Superior temporal gyrus (tissue), 1 donor: ENCODE measurements at regions not wholly inside any gene's neighbourhood (a gene's known extent, or its start where the extent isn't known, plus 50 kb on each side); places are given as distances from the start of the nearest gene placed in this dataset.
"Not testable (repeated sequence)": the region's sequence is repeated elsewhere in the genome, so short reads cannot be mapped to it uniquely, and the experiment has no call there.

Experiments
- DNase-seq: peaks from one replicate; pipeline ENCODE4 v3.0.0-alpha.2; 2016; ENCODE audit errors: extremely low spot score

GRCh38 chr3:154678041-154678654, 248.2 kb upstream of the GPR149 start:
- DNase-seq, result no peak

GRCh38 chr3:154668835-154669234, 238.8 kb upstream of the GPR149 start:
- DNase-seq, result no peak

- DNase-seq, result no peak
Observed at GRCh38 chr3:154668187-154668586, 238.2 kb upstream of the GPR149 start.

GRCh38 chr3:154666542-154666941, 236.6 kb upstream of the GPR149 start:
- DNase-seq, result no peak

- no peak for DNase-seq
Observed at GRCh38 chr3:154664714-154665113, 234.7 kb upstream of the GPR149 start.

GRCh38 chr3:154662851-154663250, 232.9 kb upstream of the GPR149 start:
- DNase-seq, result no peak

GRCh38 chr3:154660811-154661210, 230.8 kb upstream of the GPR149 start:
- no peak for DNase-seq

- DNase-seq, result no peak
Observed at GRCh38 chr3:154658000-154658399, 228.0 kb upstream of the GPR149 start.

- DNase-seq, result no peak
Observed at GRCh38 chr3:154657218-154657617, 227.2 kb upstream of the GPR149 start.

- no peak for DNase-seq
Observed at GRCh38 chr3:154656486-154656885, 226.5 kb upstream of the GPR149 start.

GRCh38 chr3:154642145-154642544, 212.2 kb upstream of the GPR149 start:
- DNase-seq, result no peak

- no peak for DNase-seq
Observed at GRCh38 chr3:154625756-154626155, 195.8 kb upstream of the GPR149 start.

- not testable (repeated sequence) for DNase-seq
Observed at GRCh38 chr3:154619621-154620020, 189.6 kb upstream of the GPR149 start.

GRCh38 chr3:154616298-154616697, 186.3 kb upstream of the GPR149 start:
- no peak for DNase-seq

- no peak for DNase-seq
Observed at GRCh38 chr3:154615471-154615870, 185.5 kb upstream of the GPR149 start.

GRCh38 chr3:154614601-154615000, 184.6 kb upstream of the GPR149 start:
- DNase-seq, result no peak

GRCh38 chr3:154614078-154614477, 184.1 kb upstream of the GPR149 start:
- no peak for DNase-seq

GRCh38 chr3:154602241-154602640, 172.3 kb upstream of the GPR149 start:
- no peak for DNase-seq

- no peak for DNase-seq
Observed at GRCh38 chr3:154598166-154598565, 168.2 kb upstream of the GPR149 start.

- DNase-seq, result no peak
Observed at GRCh38 chr3:154590675-154591384, 160.8 kb upstream of the GPR149 start.

- DNase-seq, result no peak
Observed at GRCh38 chr3:154588831-154589230, 158.8 kb upstream of the GPR149 start.

- no peak for DNase-seq
Observed at GRCh38 chr3:154584974-154585373, 155.0 kb upstream of the GPR149 start.

- no peak for DNase-seq
Observed at GRCh38 chr3:154584041-154584440, 154.1 kb upstream of the GPR149 start.
